Endothelial cell of umbilical vein (primary cell): ENCODE measurements at regions not wholly inside any gene's neighbourhood (a gene's known extent, or its start where the extent isn't known, plus 50 kb on each side); places are given as distances from the start of the nearest gene placed in this dataset.
A peak's percentile ranks its signal among the peaks of the same experiment; 100 is the strongest.

ENCODE experiments used
- BruUV-seq: library from RNA; stranded (reverse); fragments of 400-500 nt; replicated peaks from 2 replicates; lab custom pipeline; 2021; lab: Mats Ljungman, UMichigan
- CTCF ChIA-PET: fragments of 300-600, 350-600 bp; sonication (Branson Sonifier 250); formaldehyde crosslinking; loops from one replicate; lab custom pipeline; 2021; ENCODE audit warnings: antibody characterized with exemption, inconsistent platforms; lab: Charles Lee
- POLR2A ChIA-PET: fragments of 300-600, 350-600 bp; sonication (Branson Sonifier 250); formaldehyde crosslinking; loops from one replicate; lab custom pipeline; 2021; ENCODE audit warnings: antibody characterized with exemption, inconsistent platforms; lab: Charles Lee
- DNase-seq: peaks from one replicate; pipeline ENCODE4 v3.0.0-alpha.2; 2011; ENCODE audit warnings: low read depth, low spot score
- FAIRE-seq: peaks from 2 replicates; lab custom pipeline; 2011; peaks lifted over from hg19 to GRCh38; lab: Jason Lieb, UNC
- H2AFZ ChIP-seq: 2 replicates; pipeline ENCODE4 v1.6.0; 2012; ENCODE audit warnings: low read depth, low read length, control low read depth, inconsistent platforms
- H3K27ac ChIP-seq: 2 replicates; pipeline ENCODE4 v1.5.1; 2011; ENCODE audit warnings: low read depth, mild to moderate bottlenecking, control low read depth, low read length, moderate library complexity; ENCODE audit not compliant: insufficient read depth
- H3K27me3 ChIP-seq, 2 experiments: 2 replicates each; pipeline versions ENCODE4 v1.6.0 to v1.6.1; 2011; ENCODE audit warnings: low read length in 2 of 2, mixed read lengths in 1 of 2; ENCODE audit not compliant: control insufficient read depth in 2 of 2, insufficient read depth in 2 of 2
- H3K36me3 ChIP-seq, 2 experiments: 2 replicates in 1 of 2; 3 replicates in 1 of 2; pipeline ENCODE4 v1.5.1; 2011; ENCODE audit warnings: low read length in 2 of 2, mild to moderate bottlenecking in 1 of 2, moderate library complexity in 1 of 2; ENCODE audit not compliant: control insufficient read depth in 2 of 2, insufficient read depth in 2 of 2; ENCODE audit errors: extremely low read depth in 1 of 2
- H3K4me1 ChIP-seq: 3 replicates; pipeline ENCODE4 v1.5.1; 2011; ENCODE audit warnings: mild to moderate bottlenecking, low read length; ENCODE audit not compliant: control insufficient read depth, insufficient read depth; ENCODE audit errors: extremely low read depth
- H3K4me2 ChIP-seq: 2 replicates; pipeline ENCODE4 v1.6.1; 2011; ENCODE audit warnings: low read length, control low read depth, mixed read lengths; ENCODE audit not compliant: insufficient read depth
- H3K4me3 ChIP-seq, 3 experiments: fragments of 200-600 bp in 1 of 3; sonication (generic), shearing (Covaris generic) in 1 of 3; replicated peaks in 1 of 3; 2 replicates each; pipeline ENCODE4 v1.5.1; 2011 to 2016; ENCODE audit warnings: control low read depth in 3 of 3, low read length in 3 of 3, mild to moderate bottlenecking in 2 of 3, inconsistent platforms in 1 of 3, low read depth in 1 of 3, moderate library complexity in 1 of 3; ENCODE audit not compliant: insufficient read depth in 1 of 3
- H3K79me2 ChIP-seq: 2 replicates; pipeline ENCODE4 v1.6.0; 2012; ENCODE audit warnings: low read length, inconsistent platforms; ENCODE audit not compliant: control insufficient read depth, insufficient read depth
- H3K9ac ChIP-seq: replicated peaks from 2 replicates; pipeline ENCODE3; 2011; ENCODE audit warnings: low read length, control low read depth; ENCODE audit not compliant: insufficient read depth; ENCODE audit errors: extremely low read depth
- H3K9me1 ChIP-seq: replicated peaks from 3 replicates; pipeline ENCODE4 v1.6.0; 2011; ENCODE audit warnings: mild to moderate bottlenecking, low read length; ENCODE audit not compliant: control insufficient read depth, insufficient read depth; ENCODE audit errors: extremely low read depth
- H3K9me3 ChIP-seq: replicated peaks from 2 replicates; pipeline ENCODE4 v1.5.1; 2012; ENCODE audit warnings: low read length, inconsistent platforms; ENCODE audit not compliant: control insufficient read depth, insufficient read depth
- H4K20me1 ChIP-seq: replicated peaks from 2 replicates; pipeline ENCODE3; 2011; ENCODE audit warnings: mild to moderate bottlenecking, low read length; ENCODE audit not compliant: control insufficient read depth, insufficient read depth; ENCODE audit errors: extremely low read depth
- EZH2 ChIP-seq: IDR thresholded peaks from 2 replicates; pipeline ENCODE4 v1.6.1; 2012; ENCODE audit warnings: borderline replicate concordance, low read depth, mild to moderate bottlenecking, moderate library complexity, low read length, inconsistent platforms; ENCODE audit not compliant: severe bottlenecking
- FOS ChIP-seq: IDR thresholded peaks from 2 replicates; pipeline ENCODE4 v1.6.1; 2011; ENCODE audit warnings: mild to moderate bottlenecking, low read length, moderate library complexity, borderline replicate concordance; ENCODE audit not compliant: insufficient read depth
- GATA2 ChIP-seq: IDR thresholded peaks from 2 replicates; pipeline ENCODE4 v1.7.0; 2011; ENCODE audit warnings: low read depth, mild to moderate bottlenecking, moderate library complexity, mixed read lengths, low read length; ENCODE audit not compliant: insufficient read length, insufficient read depth
- JUN ChIP-seq: IDR thresholded peaks from 2 replicates; pipeline ENCODE4 v1.6.1; 2011; ENCODE audit warnings: borderline replicate concordance, low read depth; ENCODE audit not compliant: insufficient read length, insufficient read depth
- MYC ChIP-seq: IDR thresholded peaks from one replicate; pipeline ENCODE4 v1.6.1; 2011; ENCODE audit warnings: mild to moderate bottlenecking, low read depth, low read length
- POLR2A ChIP-seq: IDR thresholded peaks from 2 replicates; pipeline ENCODE4 v1.6.1; 2012; ENCODE audit warnings: low read depth, mild to moderate bottlenecking, control low read depth, low read length
- POLR2AphosphoS5 ChIP-seq: IDR thresholded peaks from 2 replicates; pipeline ENCODE4 v1.6.1; 2012; ENCODE audit warnings: low read depth, mild to moderate bottlenecking, control low read depth, low read length, moderate library complexity; ENCODE audit not compliant: insufficient read depth
- dilution Hi-C: fragments of 300-500 bp; cut with MboI; formaldehyde crosslinking; loops from one replicate; pipeline ENCODE4 v1.15.0; 2019; ENCODE audit warnings: low sequenced_read_pairs; ENCODE audit not compliant: extremely low pct_ligation_motif_present
- intact Hi-C: fragments of 100-400 bp; cut with micrococcal nuclease; formaldehyde crosslinking; loops from one replicate; pipeline ENCODE4 v1.10.0; 2022
- TF ChIP-seq, protein P1 (sequence below): IDR thresholded peaks from 2 replicates; pipeline ENCODE4 v1.6.1; 2011; ENCODE audit not compliant: insufficient read depth, insufficient read length
- TF ChIP-seq, protein P2 (sequence below), 2 donors: IDR thresholded peaks; 1 replicate in 1 of 2; 2 replicates in 1 of 2; pipeline ENCODE4 v1.5.1; 2011; ENCODE audit warnings: low read length in 2 of 2, mild to moderate bottlenecking in 2 of 2, moderate library complexity in 2 of 2, control low read depth in 1 of 2, inconsistent platforms in 1 of 2, low read depth in 1 of 2; ENCODE audit not compliant: insufficient read depth in 1 of 2; ENCODE audit errors: extremely low read depth in 1 of 2

GRCh38 chr12:105427883-105428282 is 97.4 kb downstream of the C12orf75 start:
- ChIA-PET POLR2A (no interaction called here), CTCF (interaction anchor here (0.6 to 1.2 kb wide), 17 partner anchors 14 to 788 kb away, joined by 3 to 15 read pairs (median 4); no protein-coding TSS in a partner anchor)
- DNase-seq = peak; percentile 76
- H2AFZ ChIP-seq = no peak overlapping the region
- H3K9me1 ChIP-seq = no peaks in the 10 kb centered on the region
- H3K9ac ChIP-seq = no peak overlapping the region
- intact Hi-C loops = loop anchor here (2.0 kb wide), 2 partner anchors 17 to 43 kb away; no protein-coding TSS in a partner anchor
- FAIRE-seq = peak; percentile 90
- peak overlapping the region; percentile 46 for H3K27ac ChIP-seq
- H3K4me3 ChIP-seq = no peak overlapping the region
- TF ChIP-seq POLR2A (no peak), GATA2 (peak; percentile 48), POLR2AphosphoS5 (peak; percentile 65), FOS (peak; percentile 72), EZH2 (no peak), MYC (no peak), JUN (peak; percentile 56)
- TF ChIP-seq, protein P1, sequence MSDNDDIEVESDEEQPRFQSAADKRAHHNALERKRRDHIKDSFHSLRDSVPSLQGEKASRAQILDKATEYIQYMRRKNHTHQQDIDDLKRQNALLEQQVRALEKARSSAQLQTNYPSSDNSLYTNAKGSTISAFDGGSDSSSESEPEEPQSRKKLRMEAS = no peak
- TF ChIP-seq, protein P2, sequence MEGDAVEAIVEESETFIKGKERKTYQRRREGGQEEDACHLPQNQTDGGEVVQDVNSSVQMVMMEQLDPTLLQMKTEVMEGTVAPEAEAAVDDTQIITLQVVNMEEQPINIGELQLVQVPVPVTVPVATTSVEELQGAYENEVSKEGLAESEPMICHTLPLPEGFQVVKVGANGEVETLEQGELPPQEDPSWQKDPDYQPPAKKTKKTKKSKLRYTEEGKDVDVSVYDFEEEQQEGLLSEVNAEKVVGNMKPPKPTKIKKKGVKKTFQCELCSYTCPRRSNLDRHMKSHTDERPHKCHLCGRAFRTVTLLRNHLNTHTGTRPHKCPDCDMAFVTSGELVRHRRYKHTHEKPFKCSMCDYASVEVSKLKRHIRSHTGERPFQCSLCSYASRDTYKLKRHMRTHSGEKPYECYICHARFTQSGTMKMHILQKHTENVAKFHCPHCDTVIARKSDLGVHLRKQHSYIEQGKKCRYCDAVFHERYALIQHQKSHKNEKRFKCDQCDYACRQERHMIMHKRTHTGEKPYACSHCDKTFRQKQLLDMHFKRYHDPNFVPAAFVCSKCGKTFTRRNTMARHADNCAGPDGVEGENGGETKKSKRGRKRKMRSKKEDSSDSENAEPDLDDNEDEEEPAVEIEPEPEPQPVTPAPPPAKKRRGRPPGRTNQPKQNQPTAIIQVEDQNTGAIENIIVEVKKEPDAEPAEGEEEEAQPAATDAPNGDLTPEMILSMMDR (IDR thresholded peaks at IDR 0.05; ENCODE audit: extremely low read depth in 1 of 2, insufficient read depth in 1 of 2, low read depth in 1 of 2, low read length in 2 of 2) = peak; percentile 27 to 39
- H3K79me2 ChIP-seq = no peaks in the 10 kb centered on the region
- no peak overlapping the region for H3K4me2 ChIP-seq
- peaks cover 16% of the 10 kb centered on the region for H3K4me1 ChIP-seq
- no peaks in the 10 kb centered on the region for H3K9me3 ChIP-seq
- H3K27me3 ChIP-seq = no peaks in the 10 kb centered on the region
- no peaks in the 10 kb centered on the region for H3K36me3 ChIP-seq
- dilution Hi-C loops = no loop called here
- BruUV-seq = no TSS peak
- no peaks in the 10 kb centered on the region for H4K20me1 ChIP-seq
